GM10266 (cell line): ENCODE measurements at regions not wholly inside any gene's neighbourhood (a gene's known extent, or its start where the extent isn't known, plus 50 kb on each side); places are given as distances from the start of the nearest gene placed in this dataset.

Experiments used
- DNase-seq: peaks from one replicate; pipeline ENCODE4 v3.0.0; 2012; ENCODE audit errors: extremely low spot score
- TF ChIP-seq, protein P1 (sequence below): IDR thresholded peaks from 2 replicates; pipeline ENCODE4 v1.5.1; 2012; ENCODE audit warnings: mild to moderate bottlenecking, low read depth; ENCODE audit not compliant: control insufficient read depth, insufficient read depth; ENCODE audit errors: missing control alignments

DNA sequence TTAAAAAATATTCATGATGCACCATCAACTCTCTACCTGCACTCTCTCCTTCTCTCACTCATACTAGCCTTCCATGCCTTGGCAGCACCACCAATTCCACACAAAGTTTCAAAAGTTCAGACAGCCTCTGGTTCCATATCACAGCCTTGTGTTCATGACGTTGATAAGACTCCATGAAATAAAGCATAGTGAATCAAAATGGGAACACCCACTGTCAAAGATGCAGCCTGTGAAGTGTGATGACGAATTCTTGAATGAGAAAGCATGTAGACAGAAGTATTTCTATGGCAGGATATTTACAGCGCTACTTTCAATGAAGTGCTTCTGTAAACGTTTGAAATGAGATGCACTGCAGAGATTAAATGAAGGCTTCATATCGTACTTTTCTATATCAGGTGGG lies 77.3 kb upstream of the FERMT1 start:
- no peak for DNase-seq
- TF ChIP-seq, protein P1, sequence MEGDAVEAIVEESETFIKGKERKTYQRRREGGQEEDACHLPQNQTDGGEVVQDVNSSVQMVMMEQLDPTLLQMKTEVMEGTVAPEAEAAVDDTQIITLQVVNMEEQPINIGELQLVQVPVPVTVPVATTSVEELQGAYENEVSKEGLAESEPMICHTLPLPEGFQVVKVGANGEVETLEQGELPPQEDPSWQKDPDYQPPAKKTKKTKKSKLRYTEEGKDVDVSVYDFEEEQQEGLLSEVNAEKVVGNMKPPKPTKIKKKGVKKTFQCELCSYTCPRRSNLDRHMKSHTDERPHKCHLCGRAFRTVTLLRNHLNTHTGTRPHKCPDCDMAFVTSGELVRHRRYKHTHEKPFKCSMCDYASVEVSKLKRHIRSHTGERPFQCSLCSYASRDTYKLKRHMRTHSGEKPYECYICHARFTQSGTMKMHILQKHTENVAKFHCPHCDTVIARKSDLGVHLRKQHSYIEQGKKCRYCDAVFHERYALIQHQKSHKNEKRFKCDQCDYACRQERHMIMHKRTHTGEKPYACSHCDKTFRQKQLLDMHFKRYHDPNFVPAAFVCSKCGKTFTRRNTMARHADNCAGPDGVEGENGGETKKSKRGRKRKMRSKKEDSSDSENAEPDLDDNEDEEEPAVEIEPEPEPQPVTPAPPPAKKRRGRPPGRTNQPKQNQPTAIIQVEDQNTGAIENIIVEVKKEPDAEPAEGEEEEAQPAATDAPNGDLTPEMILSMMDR: no peak

DNA sequence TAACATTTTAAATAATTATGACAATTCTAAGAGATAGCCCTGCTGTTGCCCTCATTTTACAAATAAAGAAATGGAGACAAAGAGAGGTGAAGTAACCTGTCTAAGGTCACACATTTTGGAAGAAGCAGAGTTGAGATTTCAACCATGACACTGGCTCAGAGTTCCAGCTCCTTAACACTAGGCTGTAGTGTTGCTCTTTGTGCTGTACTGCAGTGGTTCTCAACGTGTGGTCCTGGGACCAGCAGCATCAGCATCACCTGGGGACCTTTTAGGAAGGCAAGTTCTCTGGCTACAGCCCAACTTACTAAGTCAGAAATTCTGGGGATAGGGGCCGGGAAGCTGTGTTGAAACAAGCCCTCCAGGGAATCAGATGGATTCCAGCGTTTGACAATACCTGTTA lies 62.4 kb upstream of the FERMT1 start:
- TF ChIP-seq, protein P1: no peak

DNA sequence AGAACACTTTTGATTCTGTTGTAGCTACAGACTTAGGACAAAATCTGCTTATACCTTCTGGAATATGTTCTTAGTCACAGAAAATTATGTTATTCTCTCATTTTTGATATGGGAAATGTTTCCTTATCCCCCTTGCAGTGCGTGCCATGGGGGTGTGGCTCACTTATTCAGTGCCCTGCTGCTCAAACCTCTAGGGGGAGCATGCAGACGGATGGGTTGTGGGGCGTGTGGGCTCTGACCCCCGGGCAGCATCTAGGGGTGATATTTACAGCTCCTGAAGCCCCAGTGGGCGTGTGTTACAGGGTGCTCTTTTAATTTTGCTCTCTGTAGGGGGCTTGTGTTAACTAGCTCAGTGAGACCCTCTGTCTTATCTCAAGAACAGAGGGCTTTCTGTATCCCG lies 61.3 kb upstream of the FERMT1 start:
- TF ChIP-seq, protein P1: peak; percentile 11
- DNase-seq: no peak

More for the DNA sequence above, 62.4 kb upstream of the FERMT1 start:
- no peak for DNase-seq

DNA sequence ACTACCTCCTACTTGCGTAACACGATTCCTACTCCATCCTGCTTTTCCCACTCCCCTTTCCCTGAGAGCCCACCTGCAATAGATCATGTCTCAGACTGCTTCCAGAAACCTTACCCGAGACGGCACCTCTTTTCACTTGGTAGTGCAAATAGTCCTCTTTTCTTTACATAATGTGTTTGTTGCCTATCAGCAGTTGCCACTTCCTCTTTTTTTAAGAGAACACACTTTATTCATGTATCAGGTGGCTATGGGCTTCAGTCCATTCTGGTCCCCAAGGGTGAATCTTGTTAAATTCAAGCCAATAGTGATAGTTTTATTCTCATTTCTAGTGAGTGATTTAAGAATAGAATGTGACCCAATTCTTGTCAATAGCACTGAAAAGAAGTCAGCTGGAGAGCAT lies 57.7 kb upstream of the FERMT1 start:
- TF ChIP-seq, protein P1: no peak
- no peak for DNase-seq

DNA sequence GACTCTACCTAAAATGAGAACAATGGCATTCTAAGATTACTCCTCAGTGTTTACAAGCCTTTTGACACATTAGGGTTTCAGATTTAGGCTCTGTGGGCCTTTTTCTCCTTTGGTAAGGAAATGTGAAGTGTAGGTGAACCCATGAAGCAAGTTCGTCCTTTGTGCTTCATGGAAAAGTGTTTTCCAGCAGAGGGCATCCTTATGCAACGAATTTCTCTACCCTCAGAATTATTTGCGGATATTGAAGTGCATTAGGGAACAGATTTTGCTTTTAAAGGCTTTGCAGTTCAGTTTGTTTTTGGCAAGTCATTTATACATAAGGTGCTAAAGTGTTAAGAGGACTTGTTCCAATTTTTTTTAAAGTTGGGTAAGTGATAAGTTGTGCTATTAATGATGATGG lies 55.7 kb upstream of the FERMT1 start:
- no peak for DNase-seq
- TF ChIP-seq, protein P1: peak; percentile 30

DNA sequence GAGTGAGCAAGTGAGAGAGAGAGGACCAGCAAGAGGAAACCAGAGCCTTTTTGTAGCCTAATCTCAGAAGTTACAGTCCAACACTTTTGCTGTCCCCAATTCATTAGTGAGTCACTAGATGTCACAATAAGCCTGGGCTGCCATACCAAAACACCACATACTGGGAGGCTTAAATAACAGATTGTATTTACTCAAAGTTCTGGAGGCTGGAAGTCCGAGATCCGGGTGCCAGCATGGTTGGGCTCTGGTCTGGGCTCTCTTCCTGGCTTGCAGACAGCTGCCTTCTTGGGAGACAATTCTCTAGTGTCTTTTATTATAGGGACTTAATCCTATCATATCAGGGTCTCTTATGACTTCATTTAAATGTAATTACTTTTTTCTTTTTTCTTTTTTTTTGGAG lies 50.7 kb upstream of the FERMT1 start:
- TF ChIP-seq, protein P1: no peak
- DNase-seq: no peak
